HG03558 (cell line): ENCODE measurements at regions not wholly inside any gene's neighbourhood (a gene's known extent, or its start where the extent isn't known, plus 50 kb on each side); places are given as distances from the start of the nearest gene placed in this dataset.

Experiments
- ATAC-seq: cut with Tn5 transposase; IDR thresholded peaks from one replicate; pipeline ENCODE4 v1.9.1; 2021; ENCODE audit warnings: moderate number of reproducible peaks; ENCODE audit not compliant: unreplicated experiment; ENCODE audit errors: extremely low read depth

GRCh38 chr16:73515616-73516015 lies 467.7 kb upstream of the ZFHX3 start:
- ATAC-seq, result no peak

- ATAC-seq, result no peak
Observed at GRCh38 chr16:73510852-73511251, 462.9 kb upstream of the ZFHX3 start.

DNA sequence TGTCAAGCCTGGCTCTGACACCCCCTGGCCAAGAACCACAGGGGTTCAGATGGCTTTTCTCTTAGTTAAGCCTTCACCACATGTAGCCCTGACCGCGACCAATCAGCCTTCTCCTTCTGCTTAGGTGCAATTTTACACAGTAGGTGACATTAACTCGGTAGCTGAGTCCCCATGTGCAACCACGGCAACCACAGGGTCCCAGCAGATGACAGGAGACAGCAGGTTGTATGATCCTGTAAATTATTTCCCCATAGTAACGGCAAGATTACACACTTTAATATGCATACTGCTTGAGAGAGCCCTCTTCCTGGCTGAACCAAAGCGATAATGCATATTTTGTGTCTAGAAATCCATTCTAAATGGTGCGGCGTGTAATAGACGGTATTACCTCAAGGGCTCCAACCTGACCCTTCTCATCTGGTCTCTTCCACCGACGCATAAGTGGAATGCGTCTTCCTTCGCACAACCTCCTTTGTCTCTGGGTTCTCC lies 458.7 kb upstream of the ZFHX3 start:
- no peak for ATAC-seq

DNA sequence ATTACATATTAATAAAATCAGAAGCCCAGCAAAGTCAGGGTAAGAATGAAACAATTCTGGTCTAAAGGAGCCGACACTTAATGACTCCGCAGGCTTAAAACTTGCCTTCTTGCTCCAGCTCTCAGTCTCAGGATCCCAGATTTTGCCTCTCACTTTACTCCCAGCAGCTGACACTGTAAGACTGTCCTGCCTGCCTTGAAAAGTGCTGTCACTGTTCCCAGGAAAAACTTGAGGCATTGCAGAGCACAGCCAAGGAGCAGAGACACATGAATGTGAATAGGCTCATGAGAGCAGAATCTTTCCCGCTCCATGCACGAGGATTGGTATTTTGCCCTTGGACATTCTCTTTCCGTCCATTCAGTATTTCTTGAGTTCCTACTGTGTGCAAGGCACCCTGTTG lies 457.6 kb upstream of the ZFHX3 start:
- no peak for ATAC-seq

DNA sequence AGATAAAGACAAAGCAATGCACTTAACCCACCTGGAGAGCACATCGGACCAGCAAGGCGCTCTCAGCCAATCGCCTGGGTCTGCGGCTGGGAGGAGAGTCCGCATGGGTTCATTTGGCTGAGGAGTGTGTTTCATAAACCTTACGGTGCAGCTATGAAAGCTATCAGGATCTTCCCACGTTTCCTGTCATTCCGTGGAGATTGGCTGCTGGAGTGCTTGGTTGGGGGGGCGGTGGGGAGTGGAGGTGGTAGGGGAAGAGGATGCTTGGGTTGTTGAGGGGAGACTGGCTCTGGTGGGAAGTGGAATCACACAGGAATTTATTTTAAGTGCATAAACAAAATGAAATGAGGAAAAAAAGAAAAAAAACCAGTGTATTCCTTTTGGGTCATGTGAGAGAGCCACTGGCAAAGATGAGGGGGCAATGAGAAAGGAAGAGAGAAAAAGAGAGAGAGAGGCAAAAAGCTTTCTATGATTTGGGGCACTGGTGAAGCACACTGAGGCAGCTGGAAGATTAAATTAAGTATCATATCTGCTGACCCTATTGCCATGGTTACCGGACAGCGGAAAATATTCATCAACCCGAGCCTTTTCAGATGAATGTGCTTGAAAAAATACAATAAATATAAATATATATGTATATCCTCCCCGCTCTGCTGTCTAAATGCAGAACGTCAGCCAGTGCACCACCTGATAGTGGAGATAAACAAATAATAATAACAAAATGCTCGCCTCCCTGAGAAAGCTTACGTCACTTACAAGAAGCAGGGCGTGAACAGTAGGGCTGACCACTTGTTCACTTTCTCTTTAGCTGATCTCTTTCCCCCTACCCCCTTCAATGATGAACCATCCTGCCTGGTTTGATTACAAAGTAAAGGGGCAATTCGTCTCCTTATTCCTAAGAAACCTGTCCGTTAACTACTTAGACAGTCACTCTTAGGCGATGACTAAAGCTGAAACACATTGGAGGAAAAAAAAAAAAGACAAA lies 457.0 kb upstream of the ZFHX3 start:
- ATAC-seq, result no peak

DNA sequence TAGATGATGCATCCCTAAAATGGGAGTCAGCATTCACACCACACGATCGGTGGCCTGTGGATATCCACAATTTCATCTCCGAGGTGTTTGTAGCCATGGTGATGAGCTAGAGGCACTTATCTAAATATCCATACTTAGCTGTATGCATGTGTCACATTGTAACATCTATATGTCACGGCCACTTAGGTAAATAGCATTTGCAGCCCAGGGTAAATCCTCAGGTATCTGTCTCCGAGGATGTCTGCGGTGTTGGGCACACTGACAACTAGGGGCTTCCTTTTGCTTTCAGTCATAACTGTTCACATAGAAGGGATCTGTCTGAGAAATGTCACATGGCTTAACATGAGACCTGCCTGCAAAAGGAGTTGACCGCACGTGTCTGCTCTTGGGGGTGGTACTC lies 455.2 kb upstream of the ZFHX3 start:
- ATAC-seq, result no peak

DNA sequence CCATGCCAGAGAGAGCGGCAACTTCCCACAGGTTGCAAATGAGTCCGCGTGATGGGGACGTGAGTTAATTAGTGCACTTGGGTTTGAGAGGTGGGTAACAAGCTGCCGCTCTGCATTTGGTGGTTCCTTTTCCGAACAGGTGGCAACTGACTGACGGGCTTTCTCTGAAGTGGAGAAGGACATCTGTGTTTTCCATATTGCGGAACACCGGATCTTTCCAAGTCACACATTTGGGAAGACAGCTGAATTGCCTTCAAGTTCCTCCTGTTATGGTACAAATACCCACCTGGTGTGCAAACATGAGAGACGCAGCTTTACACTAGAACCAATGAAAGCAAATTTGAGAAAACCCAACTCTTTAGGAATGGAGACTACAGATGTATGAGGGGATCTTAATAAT lies 451.3 kb upstream of the ZFHX3 start:
- no peak for ATAC-seq

- no peak for ATAC-seq
Observed at GRCh38 chr16:73485880-73486279, 438.0 kb upstream of the ZFHX3 start.

GRCh38 chr16:73483934-73484711 lies 436.2 kb upstream of the ZFHX3 start:
- ATAC-seq, result no peak

DNA sequence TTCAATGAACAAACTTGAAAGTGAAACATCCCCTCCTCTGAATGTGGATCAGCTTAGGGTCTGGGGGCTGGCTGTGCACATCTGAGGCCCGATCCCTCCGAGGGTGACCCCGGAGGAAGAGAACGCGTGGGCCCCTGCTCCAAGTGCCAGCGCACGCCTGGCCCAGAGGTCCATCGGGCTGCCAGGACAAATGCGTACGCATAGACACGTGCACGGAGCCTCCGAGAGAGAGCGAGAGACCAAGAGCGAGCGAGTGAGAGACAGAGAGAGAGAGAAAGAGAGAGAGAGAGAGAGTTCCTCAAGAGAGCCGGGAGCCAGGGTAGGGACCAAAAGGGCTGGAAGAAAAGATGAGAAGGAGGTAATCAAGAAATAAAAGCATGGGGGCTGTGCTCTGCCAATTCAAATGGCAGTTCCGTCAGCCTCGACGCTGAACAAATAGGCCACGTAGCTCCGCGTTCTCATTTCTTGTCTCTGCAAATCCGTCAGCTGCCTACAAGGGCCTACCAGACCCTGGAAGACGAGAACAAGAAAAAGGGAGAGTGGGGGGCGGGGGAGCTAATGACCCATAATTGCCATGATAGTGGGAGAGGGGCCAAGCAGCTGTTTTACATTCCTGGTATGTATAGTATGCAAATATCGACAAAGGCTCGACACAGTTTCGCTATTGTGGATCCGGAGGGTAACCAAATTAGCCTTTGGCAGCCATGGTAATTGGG lies 435.3 kb upstream of the ZFHX3 start:
- no peak for ATAC-seq

GRCh38 chr16:73482310-73482709 lies 434.4 kb upstream of the ZFHX3 start:
- no peak for ATAC-seq

DNA sequence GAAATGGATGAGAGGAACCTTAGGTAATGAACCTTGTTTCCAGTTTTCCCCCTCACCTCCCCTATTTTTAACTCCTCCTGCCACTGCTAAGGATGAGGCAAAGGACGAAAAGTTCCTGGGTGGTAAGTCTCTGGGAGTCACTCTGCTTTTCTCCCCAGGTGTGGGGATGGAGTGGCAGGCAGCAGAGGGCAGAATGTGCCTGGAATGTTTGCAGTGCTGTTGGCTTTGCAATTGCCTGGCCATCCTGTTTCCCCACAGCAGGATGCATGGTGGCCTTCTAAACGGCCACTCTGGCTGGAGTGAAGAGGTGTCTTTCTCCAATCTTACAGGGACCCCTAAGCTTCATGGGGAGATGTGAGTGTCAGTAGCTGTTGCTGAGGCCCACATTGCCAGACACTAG lies 432.5 kb upstream of the ZFHX3 start:
- ATAC-seq, result no peak

DNA sequence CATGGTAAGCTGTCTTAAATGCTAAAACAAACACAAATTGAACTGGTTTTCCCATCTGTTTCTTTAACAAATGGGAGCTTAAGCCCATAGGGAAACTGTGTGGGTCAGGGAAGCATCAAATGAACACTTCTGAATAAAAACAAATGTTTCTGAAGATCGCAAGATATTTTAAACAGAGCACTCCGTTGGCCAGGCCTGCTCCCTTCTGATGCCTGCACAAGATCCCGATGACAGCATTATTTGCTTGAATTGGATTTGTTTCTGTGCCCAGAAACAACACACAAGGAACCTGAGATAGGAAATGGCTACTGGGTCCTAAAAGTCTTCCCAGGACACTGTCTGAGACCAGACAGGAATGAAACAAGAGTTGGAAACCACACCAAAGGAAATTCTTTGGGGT lies 425.8 kb upstream of the ZFHX3 start:
- ATAC-seq, result no peak

GRCh38 chr16:73464834-73465233 lies 416.9 kb upstream of the ZFHX3 start:
- no peak for ATAC-seq

DNA sequence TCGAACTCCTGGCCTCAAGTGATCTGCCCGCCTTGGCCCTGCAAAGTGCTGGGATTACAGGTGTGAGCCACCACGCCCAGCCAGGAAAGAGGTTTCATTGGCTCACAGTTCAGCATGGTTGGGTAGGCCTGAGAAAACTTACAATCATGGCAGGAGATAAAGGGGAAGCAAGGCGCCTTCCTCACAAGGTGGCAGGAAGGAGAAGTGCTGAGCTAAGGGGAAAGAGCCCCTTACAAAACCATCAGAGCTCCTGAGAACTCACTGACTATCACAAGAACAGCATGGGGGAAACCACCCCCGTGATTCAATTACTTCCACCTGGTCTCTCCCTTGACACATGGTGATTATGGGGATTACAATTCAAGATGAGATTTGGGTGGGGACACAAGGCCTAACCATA lies 411.7 kb upstream of the ZFHX3 start:
- ATAC-seq, result no peak

GRCh38 chr16:73457851-73458250 lies 409.9 kb upstream of the ZFHX3 start:
- no peak for ATAC-seq

DNA sequence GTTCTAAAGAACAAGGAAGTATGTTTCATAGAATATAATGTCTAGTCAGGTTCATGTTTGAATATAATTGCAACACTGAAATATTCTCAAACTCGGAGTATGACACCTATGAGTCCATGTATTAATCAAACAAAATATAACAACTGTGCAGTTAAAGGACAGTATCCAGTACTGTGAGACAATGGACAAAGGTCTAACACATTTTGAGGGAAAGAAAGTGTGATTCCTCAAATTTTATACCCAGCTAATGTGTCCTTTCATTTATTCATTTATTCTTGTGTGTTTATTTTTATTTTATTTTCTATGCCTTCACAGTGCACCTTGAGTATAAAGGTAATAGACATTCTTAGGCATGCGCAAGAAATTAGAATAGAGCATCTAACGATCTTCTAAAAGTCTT lies 401.0 kb upstream of the ZFHX3 start:
- no peak for ATAC-seq

- ATAC-seq, result no peak
Observed at GRCh38 chr16:73447846-73448245, 399.9 kb upstream of the ZFHX3 start.

GRCh38 chr16:73434621-73435020 lies 386.7 kb upstream of the ZFHX3 start:
- no peak for ATAC-seq

GRCh38 chr16:73433731-73434307 lies 385.9 kb upstream of the ZFHX3 start:
- ATAC-seq, result no peak
